ENCODE measurements at regions not wholly inside any gene's neighbourhood (a gene's known extent, or its start where the extent isn't known, plus 50 kb on each side); places are given as distances from the start of the nearest gene placed in this dataset.

DNA sequence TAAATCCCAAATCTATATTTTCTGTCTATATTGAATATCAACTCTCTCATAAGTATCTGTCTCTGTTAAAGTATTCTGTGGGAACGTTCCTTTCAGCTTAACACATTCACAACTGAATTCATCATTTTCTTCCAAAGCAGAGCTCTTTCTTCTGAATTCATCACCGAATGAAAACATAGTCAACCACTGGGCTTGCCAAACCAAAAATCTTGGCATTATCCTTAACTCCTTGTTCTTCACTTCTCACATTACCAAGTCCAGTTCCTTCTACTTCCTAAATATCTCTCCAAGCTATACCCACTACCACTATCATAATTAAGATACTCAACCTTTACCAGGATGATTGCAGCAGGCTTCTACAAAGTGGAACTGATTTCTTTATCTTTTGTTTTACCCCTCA lies 559.8 kb downstream of the MAT2B start:
- TF ChIP-seq, protein P1, sequence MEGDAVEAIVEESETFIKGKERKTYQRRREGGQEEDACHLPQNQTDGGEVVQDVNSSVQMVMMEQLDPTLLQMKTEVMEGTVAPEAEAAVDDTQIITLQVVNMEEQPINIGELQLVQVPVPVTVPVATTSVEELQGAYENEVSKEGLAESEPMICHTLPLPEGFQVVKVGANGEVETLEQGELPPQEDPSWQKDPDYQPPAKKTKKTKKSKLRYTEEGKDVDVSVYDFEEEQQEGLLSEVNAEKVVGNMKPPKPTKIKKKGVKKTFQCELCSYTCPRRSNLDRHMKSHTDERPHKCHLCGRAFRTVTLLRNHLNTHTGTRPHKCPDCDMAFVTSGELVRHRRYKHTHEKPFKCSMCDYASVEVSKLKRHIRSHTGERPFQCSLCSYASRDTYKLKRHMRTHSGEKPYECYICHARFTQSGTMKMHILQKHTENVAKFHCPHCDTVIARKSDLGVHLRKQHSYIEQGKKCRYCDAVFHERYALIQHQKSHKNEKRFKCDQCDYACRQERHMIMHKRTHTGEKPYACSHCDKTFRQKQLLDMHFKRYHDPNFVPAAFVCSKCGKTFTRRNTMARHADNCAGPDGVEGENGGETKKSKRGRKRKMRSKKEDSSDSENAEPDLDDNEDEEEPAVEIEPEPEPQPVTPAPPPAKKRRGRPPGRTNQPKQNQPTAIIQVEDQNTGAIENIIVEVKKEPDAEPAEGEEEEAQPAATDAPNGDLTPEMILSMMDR (IDR thresholded peaks at IDR 0.05) = no peak
- no peak for TF ChIP-seq POLR2A (IDR thresholded peaks at IDR 0.05)

Data from thyroid gland (tissue), 4 donors.